GM12878 (cell line): ENCODE measurements at regions not wholly inside any gene's neighbourhood (a gene's known extent, or its start where the extent isn't known, plus 50 kb on each side); places are given as distances from the start of the nearest gene placed in this dataset.

Experiments used
- ATAC-seq: fragments of 200-7000 bp; cut with Tn5 transposase; 3 replicates; pipeline ENCODE4 v1.9.1; 2020; ENCODE audit warnings: mild to moderate bottlenecking, moderate library complexity
- BruUV-seq: library from RNA; stranded (reverse); fragments of 400-500 nt; replicated peaks from 2 replicates; lab custom pipeline; 2021; lab: Mats Ljungman, UMichigan
- CTCF ChIA-PET: fragments of 300-600 bp; sonication (Branson Sonifier 250); formaldehyde crosslinking; extraction: SDS; loops from one replicate; lab custom pipeline; 2021; ENCODE audit warnings: inconsistent platforms; lab: Yijun Ruan, JAX
- POLR2A ChIA-PET: fragments of 350-600 bp; formaldehyde crosslinking; extraction: SDS; loops from one replicate; lab custom pipeline; 2021; ENCODE audit warnings: inconsistent platforms; lab: Charles Lee
- RAD21 ChIA-PET: fragments of 300-600 bp; sonication (Branson Sonifier 250); formaldehyde crosslinking; loops from one replicate; lab custom pipeline; 2023; ENCODE audit warnings: antibody characterized with exemption; ENCODE audit not compliant: unreplicated experiment; lab: Charles Lee
- SMC1A ChIA-PET: fragments of 300-600 bp; sonication (Branson Sonifier 250); formaldehyde crosslinking; loops from one replicate; lab custom pipeline; 2023; ENCODE audit not compliant: unreplicated experiment, uncharacterized antibody; lab: Charles Lee
- DNase-seq: peaks from one replicate; pipeline ENCODE4 v3.0.0-alpha.2; 2011; ENCODE audit warnings: low read depth, low spot score
- FAIRE-seq: peaks from 3 replicates; lab custom pipeline; 2011; peaks lifted over from hg19 to GRCh38; lab: Jason Lieb, UNC
- H2AFZ ChIP-seq: 2 replicates; pipeline ENCODE4 v1.6.0; 2011; ENCODE audit warnings: low read depth, low read length, control low read depth; ENCODE audit not compliant: control insufficient read depth
- H3K27ac ChIP-seq: 2 replicates; pipeline ENCODE4 v1.5.1; 2011; ENCODE audit warnings: control low read depth; ENCODE audit not compliant: control insufficient read depth, insufficient read depth
- H3K27me3 ChIP-seq, 2 experiments: replicated peaks in 1 of 2; 2 replicates each; pipeline versions ENCODE4 v1.6.0 to v1.6.1; 2011; ENCODE audit warnings: low read length in 1 of 2; ENCODE audit not compliant: control insufficient read depth in 2 of 2, insufficient read depth in 2 of 2
- H3K36me3 ChIP-seq, 2 experiments: 2 replicates each; pipeline ENCODE4 v1.5.1; 2011; ENCODE audit warnings: low read length in 1 of 2; ENCODE audit not compliant: control insufficient read depth in 2 of 2, insufficient read depth in 2 of 2
- H3K4me1 ChIP-seq: 2 replicates; pipeline ENCODE4 v1.6.1; 2011; ENCODE audit warnings: mild to moderate bottlenecking, low read length, moderate library complexity, mixed read lengths; ENCODE audit not compliant: control insufficient read depth, insufficient read depth
- H3K4me2 ChIP-seq: 2 replicates; pipeline ENCODE4 v1.6.0; 2011; ENCODE audit warnings: control low read depth; ENCODE audit not compliant: control insufficient read depth, insufficient read depth
- H3K4me3 ChIP-seq: fragments of 200-600 bp; sonication (generic); 2 replicates; pipeline ENCODE4 v1.5.1; 2016
- H3K79me2 ChIP-seq: 2 replicates; pipeline ENCODE4 v1.6.0; 2011; ENCODE audit warnings: low read length; ENCODE audit not compliant: control insufficient read depth, insufficient read depth
- H3K9ac ChIP-seq: 2 replicates; pipeline ENCODE4 v1.8.0; 2011; ENCODE audit warnings: low read length, control low read depth, mixed read lengths; ENCODE audit not compliant: control insufficient read depth, insufficient read depth
- H3K9me3 ChIP-seq: replicated peaks from 3 replicates; pipeline ENCODE4 v1.5.1; 2011; ENCODE audit warnings: mild to moderate bottlenecking, low read length; ENCODE audit not compliant: control insufficient read depth, insufficient read depth
- H4K20me1 ChIP-seq: 2 replicates; pipeline ENCODE4 v1.6.0; 2011; ENCODE audit not compliant: control insufficient read depth, insufficient read depth
- MTA3 ChIP-seq: IDR thresholded peaks from 2 replicates; pipeline ENCODE4 v1.6.1; 2012; ENCODE audit warnings: low read length, inconsistent platforms, borderline replicate concordance
- RBBP5 ChIP-seq: fragments of 200-600 bp; sonication (generic); conservative IDR thresholded peaks from 2 replicates; pipeline ENCODE4 v1.6.1; 2016
- RELA ChIP-seq: fragments of 450-650 bp; IDR thresholded peaks from 2 replicates; pipeline ENCODE4 v1.8.0; 2014; ENCODE audit warnings: borderline replicate concordance; ENCODE audit not compliant: partially characterized antibody
- RUNX3 ChIP-seq: IDR thresholded peaks from 2 replicates; pipeline ENCODE4 v1.6.1; 2012; ENCODE audit warnings: low read length, inconsistent platforms
- SIN3A ChIP-seq: IDR thresholded peaks from 2 replicates; pipeline ENCODE4 v1.6.1; 2012; ENCODE audit warnings: low read depth, low read length, improper control_type of control experiment
- TARDBP ChIP-seq: IDR thresholded peaks from 2 replicates; pipeline ENCODE4 v1.6.1; 2016; ENCODE audit warnings: borderline replicate concordance
- WGBS: methylation state at CpG from one replicate; pipeline ENCODE4 v1.1.6; 2016; ENCODE audit warnings: low lambda C conversion rate; ENCODE audit not compliant: insufficient replicate concordance, insufficient coverage; ENCODE audit errors: missing lambda C conversion rate; 5-methylcytosine and 5-hydroxymethylcytosine counted together
- in situ Hi-C: fragments of 300-500 bp; cut with MboI; formaldehyde crosslinking; loops from 9 replicates; pipeline ENCODE4 v1.14.3; 2018; ENCODE audit warnings: mixed read lengths
- intact Hi-C: fragments of 100-400 bp; cut with micrococcal nuclease; formaldehyde crosslinking; loops from one replicate; pipeline ENCODE4 v1.14.2; 2022; ENCODE audit not compliant: unreplicated experiment
- TF ChIP-seq, protein P1 (sequence below): fragments of 450-650 bp; IDR thresholded peaks from 2 replicates; pipeline ENCODE4 v1.6.1; 2017; ENCODE audit warnings: mild to moderate bottlenecking
- TF ChIP-seq, protein P2 (sequence below): IDR thresholded peaks from 2 replicates; pipeline ENCODE4 v1.6.1; 2011; ENCODE audit warnings: mild to moderate bottlenecking, low read depth, low read length, moderate library complexity; ENCODE audit not compliant: insufficient replicate concordance
- TF ChIP-seq, protein P3 (sequence below): fragments of 150-350 bp; IDR thresholded peaks from 2 replicates; pipeline ENCODE4 v1.6.1; 2016; ENCODE audit warnings: low read depth, low read length
- TF ChIP-seq, protein P4 (sequence below): IDR thresholded peaks from 2 replicates; pipeline ENCODE4 v1.6.1; 2011; ENCODE audit warnings: low read depth, mild to moderate bottlenecking, low read length, moderate library complexity, borderline replicate concordance; ENCODE audit errors: extremely low read depth
- TF ChIP-seq, protein P5 (sequence below): fragments of 450-650 bp; IDR thresholded peaks from 2 replicates; pipeline ENCODE4 v1.6.1; 2017; ENCODE audit warnings: borderline replicate concordance

DNA sequence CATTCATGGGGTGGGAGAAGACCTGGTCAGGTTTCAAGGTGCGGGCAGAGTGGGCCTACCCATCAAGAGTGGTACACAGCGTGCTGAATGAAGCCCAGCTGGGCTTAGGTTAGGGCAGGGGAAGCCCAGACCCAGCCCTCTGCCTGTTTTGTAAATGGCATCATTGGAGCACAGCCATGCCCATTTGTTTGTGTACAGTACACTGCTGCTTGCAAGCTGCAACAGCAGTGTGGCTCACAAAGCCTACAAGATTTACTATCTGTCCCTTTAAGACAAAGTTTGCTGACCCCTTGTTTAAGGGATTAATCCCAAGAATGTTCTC lies 230.1 kb upstream of the TNRC6C start (continued):
- TF ChIP-seq, protein P1, sequence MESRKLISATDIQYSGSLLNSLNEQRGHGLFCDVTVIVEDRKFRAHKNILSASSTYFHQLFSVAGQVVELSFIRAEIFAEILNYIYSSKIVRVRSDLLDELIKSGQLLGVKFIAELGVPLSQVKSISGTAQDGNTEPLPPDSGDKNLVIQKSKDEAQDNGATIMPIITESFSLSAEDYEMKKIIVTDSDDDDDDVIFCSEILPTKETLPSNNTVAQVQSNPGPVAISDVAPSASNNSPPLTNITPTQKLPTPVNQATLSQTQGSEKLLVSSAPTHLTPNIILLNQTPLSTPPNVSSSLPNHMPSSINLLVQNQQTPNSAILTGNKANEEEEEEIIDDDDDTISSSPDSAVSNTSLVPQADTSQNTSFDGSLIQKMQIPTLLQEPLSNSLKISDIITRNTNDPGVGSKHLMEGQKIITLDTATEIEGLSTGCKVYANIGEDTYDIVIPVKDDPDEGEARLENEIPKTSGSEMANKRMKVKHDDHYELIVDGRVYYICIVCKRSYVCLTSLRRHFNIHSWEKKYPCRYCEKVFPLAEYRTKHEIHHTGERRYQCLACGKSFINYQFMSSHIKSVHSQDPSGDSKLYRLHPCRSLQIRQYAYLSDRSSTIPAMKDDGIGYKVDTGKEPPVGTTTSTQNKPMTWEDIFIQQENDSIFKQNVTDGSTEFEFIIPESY = no peak
- TF ChIP-seq, protein P2, sequence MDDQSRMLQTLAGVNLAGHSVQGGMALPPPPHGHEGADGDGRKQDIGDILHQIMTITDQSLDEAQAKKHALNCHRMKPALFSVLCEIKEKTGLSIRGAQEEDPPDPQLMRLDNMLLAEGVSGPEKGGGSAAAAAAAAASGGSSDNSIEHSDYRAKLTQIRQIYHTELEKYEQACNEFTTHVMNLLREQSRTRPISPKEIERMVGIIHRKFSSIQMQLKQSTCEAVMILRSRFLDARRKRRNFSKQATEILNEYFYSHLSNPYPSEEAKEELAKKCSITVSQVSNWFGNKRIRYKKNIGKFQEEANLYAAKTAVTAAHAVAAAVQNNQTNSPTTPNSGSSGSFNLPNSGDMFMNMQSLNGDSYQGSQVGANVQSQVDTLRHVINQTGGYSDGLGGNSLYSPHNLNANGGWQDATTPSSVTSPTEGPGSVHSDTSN = no peak
- TF ChIP-seq MTA3 (no peak), SIN3A (no peak), RUNX3 (no peak)
- TF ChIP-seq, all 136 proteins: peak for 0

DNA sequence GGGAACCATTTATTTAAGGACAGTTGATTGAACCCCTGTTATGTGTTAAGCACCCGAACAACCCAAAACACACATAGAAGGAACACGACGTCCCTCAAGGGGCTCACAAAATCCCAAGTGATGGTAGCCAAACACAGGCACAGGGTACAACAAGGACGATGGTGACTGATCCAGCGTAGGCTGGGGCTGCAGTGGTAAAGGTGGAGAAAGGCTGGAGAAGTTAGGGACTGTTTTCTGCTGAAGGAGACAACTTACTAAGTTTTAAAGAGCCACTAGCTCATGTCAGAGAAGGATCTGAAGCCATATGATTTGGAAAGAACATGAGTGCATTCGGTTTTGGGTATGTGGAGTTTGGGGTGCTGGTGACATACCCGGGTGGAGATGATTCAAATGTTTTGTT lies 229.6 kb upstream of the TNRC6C start:
- Histone ChIP-seq H3K27ac (no peak overlapping the region), H4K20me1 (no peaks in the 10 kb centered on the region; the same call in 1 of the 2 replicates), H3K36me3 (no peaks in the 10 kb centered on the region), H3K9ac (no peak overlapping the region), H3K79me2 (no peaks in the 10 kb centered on the region), H3K27me3 (no peaks in the 10 kb centered on the region; a peak in 1 of 4 replicates), H3K4me2 (no peak overlapping the region), H3K4me3 (no peak overlapping the region), H3K9me3 (peaks cover 4% of the 10 kb centered on the region; the same call in 1 of the 3 replicates), H2AFZ (no peak overlapping the region), H3K4me1 (no peaks in the 10 kb centered on the region)
- POLR2A ChIA-PET = no interaction called here
- CTCF ChIA-PET = no interaction called here
- SMC1A ChIA-PET = no interaction called here
- ATAC-seq (no peak), FAIRE-seq (no peak), DNase-seq (no peak)
- in situ Hi-C loops (no loop called here), intact Hi-C loops (no loop called here)
- no TSS peak for BruUV-seq
- WGBS = 14% methylated on average over 7 of the region's 7 CpGs
- RAD21 ChIA-PET = no interaction called here
- TF ChIP-seq, protein P3, sequence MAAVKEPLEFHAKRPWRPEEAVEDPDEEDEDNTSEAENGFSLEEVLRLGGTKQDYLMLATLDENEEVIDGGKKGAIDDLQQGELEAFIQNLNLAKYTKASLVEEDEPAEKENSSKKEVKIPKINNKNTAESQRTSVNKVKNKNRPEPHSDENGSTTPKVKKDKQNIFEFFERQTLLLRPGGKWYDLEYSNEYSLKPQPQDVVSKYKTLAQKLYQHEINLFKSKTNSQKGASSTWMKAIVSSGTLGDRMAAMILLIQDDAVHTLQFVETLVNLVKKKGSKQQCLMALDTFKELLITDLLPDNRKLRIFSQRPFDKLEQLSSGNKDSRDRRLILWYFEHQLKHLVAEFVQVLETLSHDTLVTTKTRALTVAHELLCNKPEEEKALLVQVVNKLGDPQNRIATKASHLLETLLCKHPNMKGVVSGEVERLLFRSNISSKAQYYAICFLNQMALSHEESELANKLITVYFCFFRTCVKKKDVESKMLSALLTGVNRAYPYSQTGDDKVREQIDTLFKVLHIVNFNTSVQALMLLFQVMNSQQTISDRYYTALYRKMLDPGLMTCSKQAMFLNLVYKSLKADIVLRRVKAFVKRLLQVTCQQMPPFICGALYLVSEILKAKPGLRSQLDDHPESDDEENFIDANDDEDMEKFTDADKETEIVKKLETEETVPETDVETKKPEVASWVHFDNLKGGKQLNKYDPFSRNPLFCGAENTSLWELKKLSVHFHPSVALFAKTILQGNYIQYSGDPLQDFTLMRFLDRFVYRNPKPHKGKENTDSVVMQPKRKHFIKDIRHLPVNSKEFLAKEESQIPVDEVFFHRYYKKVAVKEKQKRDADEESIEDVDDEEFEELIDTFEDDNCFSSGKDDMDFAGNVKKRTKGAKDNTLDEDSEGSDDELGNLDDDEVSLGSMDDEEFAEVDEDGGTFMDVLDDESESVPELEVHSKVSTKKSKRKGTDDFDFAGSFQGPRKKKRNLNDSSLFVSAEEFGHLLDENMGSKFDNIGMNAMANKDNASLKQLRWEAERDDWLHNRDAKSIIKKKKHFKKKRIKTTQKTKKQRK = no peak
- no peak for TF ChIP-seq RBBP5
- TF ChIP-seq TARDBP = no peak
- TF ChIP-seq, protein P4, sequence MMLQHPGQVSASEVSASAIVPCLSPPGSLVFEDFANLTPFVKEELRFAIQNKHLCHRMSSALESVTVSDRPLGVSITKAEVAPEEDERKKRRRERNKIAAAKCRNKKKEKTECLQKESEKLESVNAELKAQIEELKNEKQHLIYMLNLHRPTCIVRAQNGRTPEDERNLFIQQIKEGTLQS = no peak
- TF ChIP-seq, protein P5, sequence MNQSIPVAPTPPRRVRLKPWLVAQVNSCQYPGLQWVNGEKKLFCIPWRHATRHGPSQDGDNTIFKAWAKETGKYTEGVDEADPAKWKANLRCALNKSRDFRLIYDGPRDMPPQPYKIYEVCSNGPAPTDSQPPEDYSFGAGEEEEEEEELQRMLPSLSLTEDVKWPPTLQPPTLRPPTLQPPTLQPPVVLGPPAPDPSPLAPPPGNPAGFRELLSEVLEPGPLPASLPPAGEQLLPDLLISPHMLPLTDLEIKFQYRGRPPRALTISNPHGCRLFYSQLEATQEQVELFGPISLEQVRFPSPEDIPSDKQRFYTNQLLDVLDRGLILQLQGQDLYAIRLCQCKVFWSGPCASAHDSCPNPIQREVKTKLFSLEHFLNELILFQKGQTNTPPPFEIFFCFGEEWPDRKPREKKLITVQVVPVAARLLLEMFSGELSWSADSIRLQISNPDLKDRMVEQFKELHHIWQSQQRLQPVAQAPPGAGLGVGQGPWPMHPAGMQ = no peak
- no peak for TF ChIP-seq RELA
